HepG2 (cell line): ENCODE measurements at regions not wholly inside any gene's neighbourhood (a gene's known extent, or its start where the extent isn't known, plus 50 kb on each side); places are given as distances from the start of the nearest gene placed in this dataset.

Source experiments
- ATF7 ChIP-seq, 2 experiments: fragments of 450-650 bp in 1 of 2; sonication (generic) in 1 of 2; formaldehyde crosslinking in 1 of 2; IDR thresholded peaks; 2 replicates each; pipeline versions ENCODE4 v1.4.0 to v1.6.1; 2016 to 2020; ENCODE audit warnings: antibody characterized with exemption in 1 of 2, mild to moderate bottlenecking in 1 of 2, missing genetic modification reagents in 1 of 2
- CEBPB ChIP-seq: IDR thresholded peaks from 2 replicates; pipeline ENCODE4 v1.6.1; 2011; ENCODE audit warnings: low read depth, low read length, improper control_type of control experiment, borderline replicate concordance
- CEBPG ChIP-seq: IDR thresholded peaks from 2 replicates; pipeline ENCODE4 v1.6.1; 2016
- DMTF1 ChIP-seq: sonication (generic); formaldehyde crosslinking; IDR thresholded peaks from 2 replicates; pipeline ENCODE4 v1.4.0; 2020; ENCODE audit warnings: mild to moderate bottlenecking, missing genetic modification reagents
- EP300 ChIP-seq, 3 experiments: sonication (generic) in 1 of 3; formaldehyde crosslinking in 1 of 3; IDR thresholded peaks; 2 replicates each; pipeline versions ENCODE4 v1.5.1 to v1.6.1; 2011 to 2020; ENCODE audit warnings: low read depth in 2 of 3, low read length in 2 of 3, borderline replicate concordance in 1 of 3, improper control_type of control experiment in 1 of 3, mild to moderate bottlenecking in 1 of 3, missing genetic modification reagents in 1 of 3, moderate library complexity in 1 of 3
- FOXA1 ChIP-seq, 2 experiments: fragments of 450-650 bp in 1 of 2; sonication (generic) in 1 of 2; formaldehyde crosslinking in 1 of 2; IDR thresholded peaks; 2 replicates each; pipeline versions ENCODE4 v1.4.0 to v1.6.1; 2016 to 2020; ENCODE audit warnings: missing genetic modification reagents in 1 of 2
- FOXA3 ChIP-seq: IDR thresholded peaks from 2 replicates; pipeline ENCODE4 v1.6.1; 2016; ENCODE audit warnings: missing genetic modification reagents, missing compliant biosample characterization
- FOXK1 ChIP-seq: sonication (generic); formaldehyde crosslinking; IDR thresholded peaks from 2 replicates; pipeline ENCODE4 v1.4.0; 2020; ENCODE audit warnings: low read depth, missing genetic modification reagents, borderline replicate concordance
- FOXP1 ChIP-seq, 2 experiments: fragments of 450-650 bp in 1 of 2; IDR thresholded peaks; 2 replicates each; pipeline ENCODE4 v1.6.1; 2017 to 2018; ENCODE audit warnings: antibody characterized with exemption in 1 of 2
- FOXP4 ChIP-seq: sonication (generic); formaldehyde crosslinking; IDR thresholded peaks from 2 replicates; pipeline ENCODE4 v1.4.0; 2020; ENCODE audit warnings: missing genetic modification reagents
- GATAD2A ChIP-seq: IDR thresholded peaks from 2 replicates; pipeline ENCODE4 v1.6.1; 2016
- HMG20A ChIP-seq: IDR thresholded peaks from 2 replicates; pipeline ENCODE4 v1.6.1; 2016; ENCODE audit warnings: borderline replicate concordance
- MED1 ChIP-seq: sonication (generic); formaldehyde crosslinking; IDR thresholded peaks from 2 replicates; pipeline ENCODE4 v1.4.0; 2020; ENCODE audit warnings: missing genetic modification reagents
- MEIS1 ChIP-seq: sonication (generic); formaldehyde crosslinking; IDR thresholded peaks from 2 replicates; pipeline ENCODE4 v1.9.0; 2021; ENCODE audit warnings: mild to moderate bottlenecking, missing genetic modification reagents, moderate library complexity, borderline replicate concordance
- SAP130 ChIP-seq: IDR thresholded peaks from 2 replicates; pipeline ENCODE4 v1.6.1; 2016; ENCODE audit warnings: low read depth
- SNRNP70 ChIP-seq: fragments of 200-400 bp; formaldehyde crosslinking; IDR thresholded peaks from 2 replicates; pipeline ENCODE4 v1.6.1; 2017; ENCODE audit warnings: mild to moderate bottlenecking, low read depth, low read length, moderate library complexity
- SOX5 ChIP-seq: IDR thresholded peaks from 2 replicates; pipeline ENCODE4 v1.6.1; 2016; ENCODE audit warnings: borderline replicate concordance
- ZMYM4 ChIP-seq: sonication (generic); formaldehyde crosslinking; IDR thresholded peaks from 2 replicates; pipeline ENCODE4 v1.8.1; 2023; ENCODE audit warnings: mild to moderate bottlenecking, missing genetic modification reagents
- ZNF382 ChIP-seq: sonication (generic); formaldehyde crosslinking; IDR thresholded peaks from 2 replicates; pipeline ENCODE4 v1.5.0; 2020; ENCODE audit warnings: missing genetic modification reagents, mild to moderate bottlenecking, borderline replicate concordance
- ZNF460 ChIP-seq: sonication (generic); formaldehyde crosslinking; IDR thresholded peaks from 2 replicates; pipeline ENCODE4 v1.5.1; 2020; ENCODE audit warnings: missing genetic modification reagents, mild to moderate bottlenecking, borderline replicate concordance
- ZNF567 ChIP-seq: sonication (generic); formaldehyde crosslinking; IDR thresholded peaks from 2 replicates; pipeline ENCODE4 v1.8.1; 2023; ENCODE audit warnings: mild to moderate bottlenecking, missing genetic modification reagents, borderline replicate concordance
- TF ChIP-seq, protein P1 (sequence below): sonication (generic); formaldehyde crosslinking; IDR thresholded peaks from 2 replicates; pipeline ENCODE4 v1.4.0; 2020; ENCODE audit warnings: mild to moderate bottlenecking, missing genetic modification reagents
- TF ChIP-seq, protein P2 (sequence below): IDR thresholded peaks from 2 replicates; pipeline ENCODE4 v1.6.1; 2016; ENCODE audit warnings: low read depth

DNA sequence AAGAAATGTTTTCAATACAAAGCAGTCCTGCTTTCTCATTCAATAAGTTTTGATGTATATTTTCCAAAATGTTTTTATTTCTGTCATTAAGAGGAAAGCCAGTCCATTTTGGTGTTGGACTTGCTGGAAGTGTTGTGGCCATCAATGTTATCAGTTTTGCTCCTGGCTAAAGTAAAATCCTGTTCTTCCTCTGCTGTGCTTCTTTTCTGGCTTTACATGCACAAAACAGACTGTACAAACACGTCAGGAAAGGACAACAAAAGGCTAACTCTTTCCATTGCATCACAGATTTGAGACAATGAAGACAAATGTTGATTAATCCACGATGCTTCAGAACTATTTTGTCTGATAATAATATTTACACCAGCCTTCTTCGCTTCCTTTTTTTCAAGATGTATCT lies 735.4 kb downstream of the LTN1 start (continued):
- no peak for TF ChIP-seq DMTF1 (CRISPR knock-in tag)
- no peak for TF ChIP-seq ZNF382 (CRISPR knock-in tag)
- peak; percentile 30; the same call in 1 of the 2 replicates for TF ChIP-seq MED1 (CRISPR knock-in tag)
- peak; percentile 54; the same call in 1 of the 2 replicates for TF ChIP-seq CEBPB
- TF ChIP-seq ATF7 (IDR thresholded peaks at IDR 0.05) = 0 out of 2 replicates have a peak, but pooled peaks have one; percentile 10
- no peak for TF ChIP-seq ATF7 (CRISPR knock-in tag; IDR thresholded peaks at IDR 0.05)
- TF ChIP-seq ZNF567 (CRISPR knock-in tag) = no peak
- TF ChIP-seq SNRNP70 = no peak
- TF ChIP-seq, protein P1, sequence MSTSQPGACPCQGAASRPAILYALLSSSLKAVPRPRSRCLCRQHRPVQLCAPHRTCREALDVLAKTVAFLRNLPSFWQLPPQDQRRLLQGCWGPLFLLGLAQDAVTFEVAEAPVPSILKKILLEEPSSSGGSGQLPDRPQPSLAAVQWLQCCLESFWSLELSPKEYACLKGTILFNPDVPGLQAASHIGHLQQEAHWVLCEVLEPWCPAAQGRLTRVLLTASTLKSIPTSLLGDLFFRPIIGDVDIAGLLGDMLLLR = no peak
- peak; percentile 19; the same call in 1 of the 2 replicates for TF ChIP-seq SAP130 (CRISPR knock-in tag)
- TF ChIP-seq EP300 (IDR thresholded peaks at IDR 0.05; ENCODE audit: low read depth in 2 of 2, low read length in 2 of 2) = peak in 1 of 2 experiments; percentile 24; a peak in 1 of 4 replicates
- TF ChIP-seq EP300 (CRISPR knock-in tag; IDR thresholded peaks at IDR 0.05; ENCODE audit: borderline replicate concordance) = no peak
- TF ChIP-seq, protein P2, sequence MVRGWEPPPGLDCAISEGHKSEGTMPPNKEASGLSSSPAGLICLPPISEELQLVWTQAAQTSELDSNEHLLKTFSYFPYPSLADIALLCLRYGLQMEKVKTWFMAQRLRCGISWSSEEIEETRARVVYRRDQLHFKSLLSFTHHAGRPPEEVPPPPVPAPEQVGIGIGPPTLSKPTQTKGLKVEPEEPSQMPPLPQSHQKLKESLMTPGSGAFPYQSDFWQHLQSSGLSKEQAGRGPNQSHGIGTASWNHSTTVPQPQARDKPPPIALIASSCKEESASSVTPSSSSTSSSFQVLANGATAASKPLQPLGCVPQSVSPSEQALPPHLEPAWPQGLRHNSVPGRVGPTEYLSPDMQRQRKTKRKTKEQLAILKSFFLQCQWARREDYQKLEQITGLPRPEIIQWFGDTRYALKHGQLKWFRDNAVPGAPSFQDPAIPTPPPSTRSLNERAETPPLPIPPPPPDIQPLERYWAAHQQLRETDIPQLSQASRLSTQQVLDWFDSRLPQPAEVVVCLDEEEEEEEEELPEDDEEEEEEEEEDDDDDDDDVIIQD = peak; percentile 14; the same call in 1 of the 2 replicates
- TF ChIP-seq CEBPG (CRISPR knock-in tag) = peak; percentile 61
- TF ChIP-seq FOXK1 (CRISPR knock-in tag) = 0 out of 2 replicates have a peak, but pooled peaks have one; percentile 12
- TF ChIP-seq MEIS1 (CRISPR knock-in tag) = no peak
- TF ChIP-seq ZNF460 (CRISPR knock-in tag) = no peak
- peak; percentile 59 for TF ChIP-seq GATAD2A (CRISPR knock-in tag)
- TF ChIP-seq FOXP4 (CRISPR knock-in tag) = peak; percentile 50
- peak; percentile 36; the same call in 1 of the 2 replicates for TF ChIP-seq FOXA3 (CRISPR knock-in tag)
- TF ChIP-seq HMG20A = 0 out of 2 replicates have a peak, but pooled peaks have one; percentile 18
- peak; percentile 93 for TF ChIP-seq SOX5
- TF ChIP-seq FOXA1 (IDR thresholded peaks at IDR 0.05) = no peak
- TF ChIP-seq FOXA1 (CRISPR knock-in tag; IDR thresholded peaks at IDR 0.05) = 0 out of 2 replicates have a peak, but pooled peaks have one; percentile 15
- TF ChIP-seq ZMYM4 (CRISPR knock-in tag) = peak; percentile 14; the same call in 1 of the 2 replicates
- TF ChIP-seq FOXP1 (IDR thresholded peaks at IDR 0.05) = no peak
- TF ChIP-seq FOXP1 (CRISPR knock-in tag; IDR thresholded peaks at IDR 0.05) = peak; percentile 51; the same call in 1 of the 2 replicates
